HepG2 (cell line): ENCODE measurements at regions not wholly inside any gene's neighbourhood (a gene's known extent, or its start where the extent isn't known, plus 50 kb on each side); places are given as distances from the start of the nearest gene placed in this dataset.
A peak's percentile ranks its signal among the peaks of the same experiment; 100 is the strongest.

ENCODE experiments used
- CBX1 ChIP-seq: IDR thresholded peaks from one replicate; pipeline ENCODE4 v1.6.1; 2016; ENCODE audit warnings: antibody characterized with exemption, low read depth
- CCDC6 ChIP-seq: sonication (generic); formaldehyde crosslinking; IDR thresholded peaks from 2 replicates; pipeline ENCODE4 v1.8.1; 2022; ENCODE audit warnings: mild to moderate bottlenecking, missing genetic modification reagents, moderate library complexity
- HHEX ChIP-seq: IDR thresholded peaks from 2 replicates; pipeline ENCODE4 v1.6.1; 2016; ENCODE audit warnings: control low read depth
- HIVEP1 ChIP-seq: sonication (generic); formaldehyde crosslinking; IDR thresholded peaks from 2 replicates; pipeline ENCODE4 v1.4.0; 2020; ENCODE audit warnings: mild to moderate bottlenecking, missing genetic modification reagents
- PTBP1 ChIP-seq: fragments of 200-400 bp; formaldehyde crosslinking; IDR thresholded peaks from 2 replicates; pipeline ENCODE4 v1.6.1; 2018; ENCODE audit warnings: low read length, low read depth; ENCODE audit not compliant: poor library complexity, severe bottlenecking
- RAD21 ChIP-seq: fragments of 450-650 bp; formaldehyde crosslinking; IDR thresholded peaks from 2 replicates; pipeline ENCODE4 v1.5.0; 2020; ENCODE audit warnings: mild to moderate bottlenecking
- SOX13 ChIP-seq, 3 experiments: fragments of 450-650 bp in 1 of 3; sonication (generic) in 1 of 3; formaldehyde crosslinking in 1 of 3; IDR thresholded peaks in 2 of 3; conservative IDR thresholded peaks in 1 of 3; 2 replicates each; pipeline versions ENCODE4 v1.5.0 to v1.6.1; 2016 to 2020; ENCODE audit warnings: antibody characterized with exemption in 1 of 3, mild to moderate bottlenecking in 1 of 3, missing compliant biosample characterization in 1 of 3, missing genetic modification reagents in 1 of 3, moderate library complexity in 1 of 3
- SPEN ChIP-seq: sonication (generic); formaldehyde crosslinking; IDR thresholded peaks from 2 replicates; pipeline ENCODE4 v1.5.1; 2020; ENCODE audit warnings: low read depth, mild to moderate bottlenecking, missing genetic modification reagents
- TEAD3 ChIP-seq: optimal IDR thresholded peaks from 2 replicates; pipeline ENCODE3; 2016; ENCODE audit warnings: borderline replicate concordance
- TFDP2 ChIP-seq: sonication (generic); formaldehyde crosslinking; IDR thresholded peaks from 2 replicates; pipeline ENCODE4 v1.4.0; 2020; ENCODE audit warnings: missing genetic modification reagents
- ZNF333 ChIP-seq: sonication (generic); formaldehyde crosslinking; IDR thresholded peaks from 2 replicates; pipeline ENCODE4 v1.4.0; 2020; ENCODE audit warnings: mild to moderate bottlenecking, missing genetic modification reagents, borderline replicate concordance
- ZNF605 ChIP-seq: sonication (generic); formaldehyde crosslinking; IDR thresholded peaks from 2 replicates; pipeline ENCODE4 v1.8.0; 2022; ENCODE audit warnings: mild to moderate bottlenecking, missing genetic modification reagents
- ZNF775 ChIP-seq: sonication (generic); formaldehyde crosslinking; IDR thresholded peaks from 2 replicates; pipeline ENCODE4 v1.4.0; 2020; ENCODE audit warnings: missing genetic modification reagents, mild to moderate bottlenecking, moderate library complexity, borderline replicate concordance
- ZNF790 ChIP-seq: sonication (generic); formaldehyde crosslinking; IDR thresholded peaks from 2 replicates; pipeline ENCODE4 v1.8.0; 2022; ENCODE audit warnings: missing genetic modification reagents, mild to moderate bottlenecking, borderline replicate concordance
- ZNF792 ChIP-seq: IDR thresholded peaks from 2 replicates; pipeline ENCODE4 v1.6.1; 2016
- TF ChIP-seq, protein P1 (sequence below): sonication (generic); formaldehyde crosslinking; IDR thresholded peaks from 2 replicates; pipeline ENCODE4 v1.8.0; 2022; ENCODE audit warnings: mild to moderate bottlenecking, missing genetic modification reagents; ENCODE audit not compliant: insufficient replicate concordance
- TF ChIP-seq, protein P2 (sequence below): sonication (generic); formaldehyde crosslinking; IDR thresholded peaks from 2 replicates; pipeline ENCODE4 v1.4.0; 2020; ENCODE audit warnings: missing genetic modification reagents
- TF ChIP-seq, protein P3 (sequence below): sonication (generic); formaldehyde crosslinking; IDR thresholded peaks from 2 replicates; pipeline ENCODE4 v1.9.0; 2021; ENCODE audit warnings: missing genetic modification reagents, borderline replicate concordance

DNA sequence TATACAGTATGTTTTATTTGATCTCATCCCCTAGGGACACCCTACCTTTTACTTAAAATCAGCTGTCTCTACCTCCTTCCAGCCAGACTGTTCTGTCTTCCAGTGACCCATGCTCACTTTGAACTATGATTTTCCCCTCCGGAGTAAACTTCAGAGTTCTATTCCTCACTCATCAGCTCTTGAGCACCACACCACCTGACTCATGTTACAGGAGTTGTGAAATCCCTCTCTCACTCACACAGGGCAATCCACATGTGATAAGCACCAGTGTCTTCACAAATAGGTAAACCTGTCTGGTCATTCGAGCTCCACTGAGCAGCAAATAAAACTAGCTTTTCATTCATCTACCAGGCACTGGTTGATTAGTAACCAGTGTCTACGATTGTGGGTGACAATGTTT is 177.3 kb upstream of the BMP4 start (continued):
- TF ChIP-seq, protein P1, sequence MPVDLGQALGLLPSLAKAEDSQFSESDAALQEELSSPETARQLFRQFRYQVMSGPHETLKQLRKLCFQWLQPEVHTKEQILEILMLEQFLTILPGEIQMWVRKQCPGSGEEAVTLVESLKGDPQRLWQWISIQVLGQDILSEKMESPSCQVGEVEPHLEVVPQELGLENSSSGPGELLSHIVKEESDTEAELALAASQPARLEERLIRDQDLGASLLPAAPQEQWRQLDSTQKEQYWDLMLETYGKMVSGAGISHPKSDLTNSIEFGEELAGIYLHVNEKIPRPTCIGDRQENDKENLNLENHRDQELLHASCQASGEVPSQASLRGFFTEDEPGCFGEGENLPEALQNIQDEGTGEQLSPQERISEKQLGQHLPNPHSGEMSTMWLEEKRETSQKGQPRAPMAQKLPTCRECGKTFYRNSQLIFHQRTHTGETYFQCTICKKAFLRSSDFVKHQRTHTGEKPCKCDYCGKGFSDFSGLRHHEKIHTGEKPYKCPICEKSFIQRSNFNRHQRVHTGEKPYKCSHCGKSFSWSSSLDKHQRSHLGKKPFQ (CRISPR knock-in tag), result no peak
- TF ChIP-seq ZNF792 (CRISPR knock-in tag) (peak; percentile 85; the same call in 1 of the 2 replicates), SOX13 (IDR thresholded peaks at IDR 0.05) (peak; percentile 62; the same call in 1 of the 2 replicates), SOX13 (CRISPR knock-in tag; conservative IDR thresholded peaks at IDR 0.05 in 1 of 2, IDR thresholded peaks at IDR 0.05 in 1 of 2) (peak in 1 of 2 experiments; percentile 96; a peak in 2 of 4 replicates), ZNF775 (CRISPR knock-in tag) (no peak), HIVEP1 (CRISPR knock-in tag) (no peak), ZNF333 (CRISPR knock-in tag) (no peak), TFDP2 (CRISPR knock-in tag) (peak; percentile 61; the same call in 1 of the 2 replicates), ZNF790 (no peak), RAD21 (CRISPR knock-in tag) (0 out of 2 replicates have a peak, but pooled peaks have one; percentile 26), CBX1 (no peak), HHEX (CRISPR knock-in tag) (peak; percentile 85), CCDC6 (CRISPR knock-in tag) (peak; percentile 59; the same call in 1 of the 2 replicates), PTBP1 (no peak), SPEN (CRISPR knock-in tag) (peak; percentile 78; the same call in 1 of the 2 replicates), ZNF605 (CRISPR knock-in tag) (0 out of 2 replicates have a peak, but pooled peaks have one; percentile 39), TEAD3 (peak; percentile 87)
- TF ChIP-seq, protein P2, sequence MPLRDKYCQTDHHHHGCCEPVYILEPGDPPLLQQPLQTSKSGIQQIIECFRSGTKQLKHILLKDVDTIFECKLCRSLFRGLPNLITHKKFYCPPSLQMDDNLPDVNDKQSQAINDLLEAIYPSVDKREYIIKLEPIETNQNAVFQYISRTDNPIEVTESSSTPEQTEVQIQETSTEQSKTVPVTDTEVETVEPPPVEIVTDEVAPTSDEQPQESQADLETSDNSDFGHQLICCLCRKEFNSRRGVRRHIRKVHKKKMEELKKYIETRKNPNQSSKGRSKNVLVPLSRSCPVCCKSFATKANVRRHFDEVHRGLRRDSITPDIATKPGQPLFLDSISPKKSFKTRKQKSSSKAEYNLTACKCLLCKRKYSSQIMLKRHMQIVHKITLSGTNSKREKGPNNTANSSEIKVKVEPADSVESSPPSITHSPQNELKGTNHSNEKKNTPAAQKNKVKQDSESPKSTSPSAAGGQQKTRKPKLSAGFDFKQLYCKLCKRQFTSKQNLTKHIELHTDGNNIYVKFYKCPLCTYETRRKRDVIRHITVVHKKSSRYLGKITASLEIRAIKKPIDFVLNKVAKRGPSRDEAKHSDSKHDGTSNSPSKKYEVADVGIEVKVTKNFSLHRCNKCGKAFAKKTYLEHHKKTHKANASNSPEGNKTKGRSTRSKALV (CRISPR knock-in tag), result 0 out of 2 replicates have a peak, but pooled peaks have one; percentile 30
- TF ChIP-seq, protein P3, sequence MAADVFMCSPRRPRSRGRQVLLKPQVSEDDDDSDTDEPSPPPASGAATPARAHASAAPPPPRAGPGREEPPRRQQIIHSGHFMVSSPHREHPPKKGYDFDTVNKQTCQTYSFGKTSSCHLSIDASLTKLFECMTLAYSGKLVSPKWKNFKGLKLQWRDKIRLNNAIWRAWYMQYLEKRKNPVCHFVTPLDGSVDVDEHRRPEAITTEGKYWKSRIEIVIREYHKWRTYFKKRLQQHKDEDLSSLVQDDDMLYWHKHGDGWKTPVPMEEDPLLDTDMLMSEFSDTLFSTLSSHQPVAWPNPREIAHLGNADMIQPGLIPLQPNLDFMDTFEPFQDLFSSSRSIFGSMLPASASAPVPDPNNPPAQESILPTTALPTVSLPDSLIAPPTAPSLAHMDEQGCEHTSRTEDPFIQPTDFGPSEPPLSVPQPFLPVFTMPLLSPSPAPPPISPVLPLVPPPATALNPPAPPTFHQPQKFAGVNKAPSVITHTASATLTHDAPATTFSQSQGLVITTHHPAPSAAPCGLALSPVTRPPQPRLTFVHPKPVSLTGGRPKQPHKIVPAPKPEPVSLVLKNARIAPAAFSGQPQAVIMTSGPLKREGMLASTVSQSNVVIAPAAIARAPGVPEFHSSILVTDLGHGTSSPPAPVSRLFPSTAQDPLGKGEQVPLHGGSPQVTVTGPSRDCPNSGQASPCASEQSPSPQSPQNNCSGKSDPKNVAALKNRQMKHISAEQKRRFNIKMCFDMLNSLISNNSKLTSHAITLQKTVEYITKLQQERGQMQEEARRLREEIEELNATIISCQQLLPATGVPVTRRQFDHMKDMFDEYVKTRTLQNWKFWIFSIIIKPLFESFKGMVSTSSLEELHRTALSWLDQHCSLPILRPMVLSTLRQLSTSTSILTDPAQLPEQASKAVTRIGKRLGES (CRISPR knock-in tag), result no peak
